ENCODE measurements at regions not wholly inside any gene's neighbourhood (a gene's known extent, or its start where the extent isn't known, plus 50 kb on each side); places are given as distances from the start of the nearest gene placed in this dataset.

GRCh38 chr16:80288616-80289015, 252.2 kb upstream of the DYNLRB2 start:
- TF ChIP-seq ISL1 (CRISPR knock-in tag; IDR thresholded peaks at IDR 0.05) (no peak), ZNF565 (CRISPR knock-in tag; conservative IDR thresholded peaks at IDR 0.05; ENCODE audit: low read depth) (no peak), ZFP3 (CRISPR knock-in tag; IDR thresholded peaks at IDR 0.05) (no peak), ZC3H10 (CRISPR knock-in tag; IDR thresholded peaks at IDR 0.05) (no peak), ESRRG (CRISPR knock-in tag; IDR thresholded peaks at IDR 0.05) (no peak), TOX (CRISPR knock-in tag; IDR thresholded peaks at IDR 0.05; ENCODE audit: borderline replicate concordance) (no peak), TCF4 (CRISPR knock-in tag; IDR thresholded peaks at IDR 0.05; ENCODE audit: borderline replicate concordance) (no peak), CSDC2 (CRISPR knock-in tag; IDR thresholded peaks at IDR 0.05) (no peak), POU6F1 (CRISPR knock-in tag; IDR thresholded peaks at IDR 0.05; ENCODE audit: borderline replicate concordance, low read depth) (no peak), ZFP30 (CRISPR knock-in tag; IDR thresholded peaks at IDR 0.05) (no peak)
- no peak for ATAC-seq

GRCh38 chr16:80287674-80288073, 253.1 kb upstream of the DYNLRB2 start:
- no peak for TF ChIP-seq BACH2 (CRISPR knock-in tag; IDR thresholded peaks at IDR 0.05; ENCODE audit: borderline replicate concordance)
- no peak for TF ChIP-seq CSDC2 (CRISPR knock-in tag; IDR thresholded peaks at IDR 0.05)
- TF ChIP-seq GLIS3 (CRISPR knock-in tag; IDR thresholded peaks at IDR 0.05) = no peak
- no peak for TF ChIP-seq CSRNP3 (CRISPR knock-in tag; IDR thresholded peaks at IDR 0.05)
- no peak for TF ChIP-seq POU6F1 (CRISPR knock-in tag; IDR thresholded peaks at IDR 0.05; ENCODE audit: borderline replicate concordance, low read depth)
- TF ChIP-seq ZFP30 (CRISPR knock-in tag; IDR thresholded peaks at IDR 0.05) = no peak
- ATAC-seq = no peak

GRCh38 chr16:80285104-80285503, 255.7 kb upstream of the DYNLRB2 start:
- TF ChIP-seq OSR1 (CRISPR knock-in tag; IDR thresholded peaks at IDR 0.05) (no peak), CREB5 (CRISPR knock-in tag; IDR thresholded peaks at IDR 0.05; ENCODE audit: low read depth) (no peak)
- ATAC-seq = no peak

GRCh38 chr16:80283466-80284392, 257.1 kb upstream of the DYNLRB2 start:
- TF ChIP-seq TOX (CRISPR knock-in tag; IDR thresholded peaks at IDR 0.05; ENCODE audit: borderline replicate concordance) (no peak), ESRRG (CRISPR knock-in tag; IDR thresholded peaks at IDR 0.05) (no peak), ZNF8 (CRISPR knock-in tag; IDR thresholded peaks at IDR 0.05) (no peak), BACH2 (CRISPR knock-in tag; IDR thresholded peaks at IDR 0.05; ENCODE audit: borderline replicate concordance) (no peak), CSRNP3 (CRISPR knock-in tag; IDR thresholded peaks at IDR 0.05) (no peak), ISL1 (CRISPR knock-in tag; IDR thresholded peaks at IDR 0.05) (no peak), SNAI2 (CRISPR knock-in tag; IDR thresholded peaks at IDR 0.05) (no peak)
- ATAC-seq = no peak

- ATAC-seq = no peak
- TF ChIP-seq ZNF70 (CRISPR knock-in tag; IDR thresholded peaks at IDR 0.05) = no peak
- no peak for TF ChIP-seq BACH2 (CRISPR knock-in tag; IDR thresholded peaks at IDR 0.05; ENCODE audit: borderline replicate concordance)
- no peak for TF ChIP-seq OSR1 (CRISPR knock-in tag; IDR thresholded peaks at IDR 0.05)
- no peak for TF ChIP-seq ARNTL (CRISPR knock-in tag; IDR thresholded peaks at IDR 0.05; ENCODE audit: borderline replicate concordance, low read depth)
- TF ChIP-seq PATZ1 (CRISPR knock-in tag; IDR thresholded peaks at IDR 0.05; ENCODE audit: borderline replicate concordance) = no peak
- TF ChIP-seq PPARA (CRISPR knock-in tag; IDR thresholded peaks at IDR 0.05; ENCODE audit: borderline replicate concordance) = no peak
- TF ChIP-seq TOX (CRISPR knock-in tag; IDR thresholded peaks at IDR 0.05; ENCODE audit: borderline replicate concordance) = no peak
- TF ChIP-seq CSDC2 (CRISPR knock-in tag; IDR thresholded peaks at IDR 0.05) = no peak
- TF ChIP-seq POU6F1 (CRISPR knock-in tag; IDR thresholded peaks at IDR 0.05; ENCODE audit: borderline replicate concordance, low read depth) = no peak
- no peak for TF ChIP-seq RARB (CRISPR knock-in tag; IDR thresholded peaks at IDR 0.05)
- no peak for TF ChIP-seq ISL1 (CRISPR knock-in tag; IDR thresholded peaks at IDR 0.05)
- no peak for TF ChIP-seq SNAI2 (CRISPR knock-in tag; IDR thresholded peaks at IDR 0.05)
Measured at GRCh38 chr16:80280557-80280956, 260.2 kb upstream of the DYNLRB2 start.
